HG02973 (cell line): ENCODE measurements at regions not wholly inside any gene's neighbourhood (a gene's known extent, or its start where the extent isn't known, plus 50 kb on each side); places are given as distances from the start of the nearest gene placed in this dataset.
"Not testable (repeated sequence)": the region's sequence is repeated elsewhere in the genome, so short reads cannot be mapped to it uniquely, and the experiment has no call there.

Source experiments
- ATAC-seq: cut with Tn5 transposase; IDR thresholded peaks from one replicate; pipeline ENCODE4 v1.9.1; 2021; ENCODE audit warnings: moderate library complexity; ENCODE audit not compliant: unreplicated experiment

DNA sequence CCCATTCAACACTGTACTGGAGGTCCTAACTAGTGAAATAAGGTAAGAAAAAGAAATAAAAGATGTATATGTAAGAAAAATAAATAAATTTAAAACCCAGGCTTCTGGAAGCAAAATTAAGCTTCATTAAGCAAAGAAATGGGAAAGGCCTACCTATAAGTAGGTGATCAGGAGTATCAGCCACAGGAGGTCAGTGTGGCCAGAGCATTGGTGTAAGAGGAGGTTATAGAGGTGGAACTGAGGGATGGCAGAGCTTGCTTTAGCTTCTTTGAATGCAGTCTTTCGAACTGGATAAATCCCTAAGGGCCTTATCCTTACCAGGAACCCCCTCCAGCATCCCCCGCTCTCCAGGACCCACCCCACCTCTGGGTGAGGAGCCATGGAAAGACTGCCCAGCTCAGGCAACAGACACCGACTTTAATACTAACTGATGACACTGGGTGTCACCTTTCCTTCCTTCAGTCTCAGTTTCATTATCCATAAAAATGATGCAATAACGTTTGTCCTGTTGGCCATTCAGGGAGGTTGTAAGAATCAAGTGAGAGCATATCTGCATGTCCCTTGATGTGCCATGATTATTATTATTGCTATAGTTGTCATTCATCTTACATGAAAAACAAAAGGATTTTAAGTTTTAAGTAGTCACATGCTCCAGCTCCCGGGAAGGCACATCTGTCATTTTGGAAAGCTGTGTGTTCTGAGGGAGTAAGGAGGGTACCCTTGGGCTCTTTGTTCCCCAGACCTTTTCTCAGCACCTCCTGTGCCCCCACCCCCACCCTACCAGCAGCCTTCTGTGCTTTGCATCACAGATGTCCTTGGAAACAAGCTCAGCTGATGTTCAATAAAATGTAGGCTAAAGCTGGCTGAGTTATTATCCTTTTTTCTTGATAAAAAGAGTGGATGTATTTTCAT is 50.8 kb upstream of the CTNNA1 start:
- ATAC-seq, result no peak

GRCh38 chr5:138701678-138702077 is 51.5 kb upstream of the CTNNA1 start:
- ATAC-seq, result no peak

DNA sequence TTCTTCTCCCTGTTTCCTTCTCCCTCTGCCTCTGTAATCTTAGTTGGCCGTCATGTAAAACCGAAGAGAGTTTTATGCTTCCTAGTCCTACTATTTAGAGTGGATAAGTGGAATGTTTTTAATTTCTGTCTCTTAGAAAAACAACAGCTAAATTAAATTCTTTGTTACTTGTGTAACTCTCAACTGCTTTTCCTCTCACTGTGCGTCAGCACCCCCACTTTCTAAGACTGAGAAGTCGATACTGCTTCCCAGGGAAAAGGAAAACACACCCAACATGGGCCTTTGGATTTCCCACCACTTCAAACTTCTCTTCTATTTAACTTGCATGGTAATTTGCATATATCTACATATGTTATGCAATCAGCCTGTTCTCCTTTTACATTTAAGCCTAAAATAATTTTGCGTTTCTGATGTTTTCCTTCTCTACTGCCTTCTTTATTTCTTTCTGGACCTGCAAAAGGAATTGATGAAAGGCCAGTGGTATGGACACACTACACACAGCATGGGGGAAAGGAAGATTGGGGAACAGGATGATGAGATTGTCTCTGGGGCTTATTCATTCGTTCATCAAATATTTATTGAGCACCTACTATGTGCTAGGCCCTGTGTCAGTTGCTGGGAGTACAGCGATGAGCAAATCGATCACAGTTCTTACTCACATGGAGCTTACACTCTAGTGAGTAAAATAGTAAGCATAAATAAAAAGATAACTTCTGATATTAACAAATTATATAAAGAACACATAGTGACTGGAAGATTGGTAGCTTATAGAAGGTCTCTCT is 52.5 kb upstream of the CTNNA1 start:
- ATAC-seq, result no peak

- no peak for ATAC-seq
These were observed 53.7 kb upstream of the CTNNA1 start for GRCh38 chr5:138699482-138699881.

DNA sequence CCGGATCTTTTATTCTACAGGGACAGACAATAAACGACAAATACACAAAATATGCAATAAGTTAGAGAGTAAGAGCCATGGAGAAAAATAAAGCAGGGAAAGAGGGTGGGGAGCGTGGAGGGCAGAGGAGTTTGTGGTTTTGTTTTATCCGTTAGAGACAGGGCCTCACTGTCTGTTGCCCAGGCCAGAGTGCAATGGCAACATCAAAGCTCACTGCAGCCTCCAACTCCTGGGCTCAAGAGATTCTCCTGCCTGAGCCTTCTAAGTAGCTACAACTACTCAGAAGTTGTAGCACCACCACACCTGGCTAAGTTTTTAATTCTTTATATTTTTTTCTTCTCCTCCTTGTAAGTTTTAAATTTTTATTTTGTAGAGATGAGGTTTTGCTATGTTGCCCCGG is 54.5 kb upstream of the CTNNA1 start:
- no peak for ATAC-seq

GRCh38 chr5:138697720-138698360 is 55.4 kb upstream of the CTNNA1 start:
- ATAC-seq, result no peak

DNA sequence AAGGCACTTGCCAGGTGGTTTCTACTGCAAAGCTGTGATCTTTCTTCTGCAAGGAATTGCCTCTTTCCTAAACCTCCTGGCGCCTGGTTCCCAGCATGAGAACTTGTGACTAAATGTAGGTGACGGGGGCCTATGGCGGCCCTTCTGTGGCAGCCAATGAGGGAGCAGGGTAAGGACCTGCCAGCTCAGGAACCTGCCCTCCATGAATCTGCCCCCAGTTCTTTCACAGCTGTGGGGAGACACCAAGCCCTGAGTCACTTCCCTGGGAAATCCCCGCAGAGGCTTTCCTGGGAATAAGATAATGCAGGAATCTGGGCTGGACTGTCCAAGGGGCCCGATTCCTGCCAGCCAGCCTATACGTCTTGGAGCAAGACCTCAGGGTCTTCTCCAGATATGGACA is 56.7 kb upstream of the CTNNA1 start:
- no peak for ATAC-seq

GRCh38 chr5:138695781-138696180 is 57.4 kb upstream of the CTNNA1 start:
- no peak for ATAC-seq

DNA sequence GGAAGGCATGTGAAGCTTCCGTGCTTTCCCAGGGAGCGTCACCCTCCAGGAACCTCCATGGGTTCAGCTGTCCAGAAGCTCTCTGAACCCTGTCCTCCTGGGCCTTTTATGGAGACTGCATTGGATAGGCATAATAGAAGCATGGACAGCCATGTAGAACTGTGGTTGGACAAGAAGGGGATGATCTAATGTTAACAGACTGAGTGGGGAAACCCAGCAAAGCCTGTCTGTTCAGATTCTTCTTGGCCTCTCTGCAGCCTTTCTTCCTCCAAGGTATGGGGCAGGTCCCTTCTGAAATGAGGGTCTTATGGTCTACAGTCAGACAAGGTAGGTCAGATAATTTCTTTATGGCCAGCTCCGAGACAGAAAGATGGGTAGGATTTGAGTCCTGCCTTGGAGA is 59.1 kb upstream of the CTNNA1 start:
- ATAC-seq, result no peak

DNA sequence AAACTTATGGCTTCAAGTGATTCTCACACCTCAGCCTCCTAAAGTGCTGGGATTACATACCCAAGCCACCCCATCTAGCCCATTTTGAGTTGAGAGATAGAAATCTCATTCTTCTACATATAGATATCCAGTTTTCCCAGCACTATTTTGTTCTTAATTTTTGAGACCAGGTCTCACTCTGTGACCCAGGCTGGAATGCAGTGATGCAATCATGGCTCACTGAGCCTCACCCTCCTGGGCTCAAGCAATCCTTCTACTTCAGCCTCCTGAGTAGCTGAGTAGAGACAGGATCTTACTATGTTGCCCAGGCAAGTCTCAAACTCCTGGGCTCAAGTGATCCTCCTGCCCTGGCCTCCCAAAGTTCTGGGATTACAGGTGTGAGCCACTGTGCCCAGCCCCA is 60.9 kb upstream of the CTNNA1 start:
- no peak for ATAC-seq

DNA sequence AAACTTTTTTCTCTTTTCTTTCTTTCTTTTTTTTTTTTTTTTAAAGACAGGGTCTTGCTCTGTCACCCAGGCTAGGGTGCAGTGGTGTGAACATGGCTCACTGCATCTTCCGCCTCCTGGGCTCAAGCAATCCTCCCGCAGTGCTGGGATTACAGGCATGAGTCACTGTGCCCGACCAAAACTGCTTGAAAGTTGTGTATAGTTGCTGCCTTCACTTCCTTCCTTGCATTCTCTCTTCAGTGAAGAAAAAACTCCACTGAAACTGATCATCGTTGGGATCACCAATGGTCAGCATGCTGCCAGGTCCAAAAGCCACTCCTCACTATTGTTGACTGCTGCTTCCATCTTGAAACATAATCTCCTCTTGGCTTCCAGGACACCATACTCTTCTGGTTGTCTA is 66.6 kb upstream of the CTNNA1 start:
- ATAC-seq, result no peak

- no peak for ATAC-seq
These were observed 68.0 kb upstream of the CTNNA1 start for GRCh38 chr5:138685193-138685745.

GRCh38 chr5:138682462-138682861 is 70.8 kb upstream of the CTNNA1 start:
- not testable (repeated sequence) for ATAC-seq

DNA sequence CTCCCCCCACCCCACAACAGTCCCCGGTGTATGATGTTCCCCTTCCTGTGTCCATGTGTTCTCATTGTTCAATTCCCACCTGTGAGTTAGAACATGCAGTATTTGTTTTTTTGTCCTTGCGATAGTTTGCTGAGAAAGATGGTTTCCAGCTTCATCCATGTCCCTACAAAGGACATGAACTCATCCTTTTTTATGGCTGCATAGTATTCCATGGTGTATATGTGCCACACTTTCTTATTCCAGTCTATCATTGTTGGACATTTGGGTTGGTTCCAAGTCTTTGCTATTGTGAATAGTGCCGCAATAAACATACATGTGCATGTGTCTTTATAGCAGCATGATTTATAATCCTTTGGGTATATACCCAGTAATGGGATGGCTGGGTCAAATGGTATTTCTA is 74.4 kb upstream of the CTNNA1 start:
- not testable (repeated sequence) for ATAC-seq

DNA sequence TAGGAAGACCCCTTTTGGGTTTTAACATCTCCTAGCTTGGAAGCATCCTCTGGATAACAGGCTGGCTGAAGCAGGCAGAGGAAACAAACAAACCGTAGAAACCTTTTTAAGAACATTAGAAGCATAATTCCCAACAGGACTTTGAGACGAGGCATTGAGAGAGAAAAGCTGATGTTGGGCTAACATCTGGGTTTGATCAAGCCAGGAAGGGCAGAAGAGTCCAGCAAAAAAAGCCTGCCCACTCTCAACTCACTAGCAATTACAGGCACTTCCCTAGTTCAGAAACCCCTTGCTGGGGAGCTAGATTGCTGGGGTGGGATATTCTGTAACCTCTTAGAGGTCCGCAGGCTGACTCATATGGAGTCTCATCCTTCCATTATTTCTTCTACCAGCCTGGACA is 75.4 kb upstream of the CTNNA1 start:
- no peak for ATAC-seq

DNA sequence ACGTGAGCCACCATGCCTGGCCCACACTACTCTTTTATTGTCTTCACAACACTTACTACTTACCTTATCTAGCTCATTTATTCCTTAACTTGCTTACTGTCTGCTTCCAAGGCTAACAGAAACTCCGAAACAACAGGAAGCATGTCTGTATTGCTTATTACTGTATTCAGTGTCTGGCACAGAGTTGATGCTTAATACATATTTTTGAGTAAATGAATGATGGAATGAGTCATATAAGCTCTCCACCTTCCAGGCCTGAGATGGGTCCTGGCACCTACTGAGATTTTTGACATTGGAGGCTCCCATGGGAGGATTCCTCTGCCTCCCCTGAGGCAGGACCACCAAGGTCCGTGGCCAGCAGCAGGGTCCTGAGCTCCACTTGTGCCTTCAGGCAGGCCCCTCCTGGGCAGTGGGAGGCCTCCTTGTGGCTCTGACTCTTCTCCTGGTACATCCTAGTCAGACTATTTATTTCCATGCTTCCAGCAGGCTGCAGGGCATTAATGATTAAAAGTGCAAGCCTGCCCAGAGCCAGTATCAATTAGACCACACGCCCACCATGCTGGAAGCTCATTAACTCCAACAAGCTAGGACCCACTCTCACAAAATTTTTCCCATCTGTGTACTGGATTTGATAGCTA is 76.5 kb upstream of the CTNNA1 start:
- ATAC-seq, result no peak

DNA sequence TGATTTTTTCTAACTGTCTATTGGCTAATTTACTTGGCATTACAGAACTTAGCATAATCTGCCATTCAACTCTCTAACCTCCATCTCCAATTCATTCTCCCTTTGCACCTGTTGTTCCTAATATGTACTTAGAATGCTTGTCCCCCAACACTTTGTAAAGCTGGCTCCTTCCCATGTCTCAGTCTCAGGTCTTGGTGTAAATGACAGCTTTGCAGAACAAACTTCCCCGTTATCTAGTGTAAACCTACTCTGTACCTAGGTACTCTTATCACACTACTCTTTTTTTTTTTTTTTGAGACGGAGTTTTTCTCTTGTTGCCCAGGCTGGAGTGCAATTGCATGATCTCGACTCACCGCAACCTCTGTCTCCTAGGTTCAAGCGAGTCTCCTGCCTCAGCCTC is 77.2 kb upstream of the CTNNA1 start:
- no peak for ATAC-seq

DNA sequence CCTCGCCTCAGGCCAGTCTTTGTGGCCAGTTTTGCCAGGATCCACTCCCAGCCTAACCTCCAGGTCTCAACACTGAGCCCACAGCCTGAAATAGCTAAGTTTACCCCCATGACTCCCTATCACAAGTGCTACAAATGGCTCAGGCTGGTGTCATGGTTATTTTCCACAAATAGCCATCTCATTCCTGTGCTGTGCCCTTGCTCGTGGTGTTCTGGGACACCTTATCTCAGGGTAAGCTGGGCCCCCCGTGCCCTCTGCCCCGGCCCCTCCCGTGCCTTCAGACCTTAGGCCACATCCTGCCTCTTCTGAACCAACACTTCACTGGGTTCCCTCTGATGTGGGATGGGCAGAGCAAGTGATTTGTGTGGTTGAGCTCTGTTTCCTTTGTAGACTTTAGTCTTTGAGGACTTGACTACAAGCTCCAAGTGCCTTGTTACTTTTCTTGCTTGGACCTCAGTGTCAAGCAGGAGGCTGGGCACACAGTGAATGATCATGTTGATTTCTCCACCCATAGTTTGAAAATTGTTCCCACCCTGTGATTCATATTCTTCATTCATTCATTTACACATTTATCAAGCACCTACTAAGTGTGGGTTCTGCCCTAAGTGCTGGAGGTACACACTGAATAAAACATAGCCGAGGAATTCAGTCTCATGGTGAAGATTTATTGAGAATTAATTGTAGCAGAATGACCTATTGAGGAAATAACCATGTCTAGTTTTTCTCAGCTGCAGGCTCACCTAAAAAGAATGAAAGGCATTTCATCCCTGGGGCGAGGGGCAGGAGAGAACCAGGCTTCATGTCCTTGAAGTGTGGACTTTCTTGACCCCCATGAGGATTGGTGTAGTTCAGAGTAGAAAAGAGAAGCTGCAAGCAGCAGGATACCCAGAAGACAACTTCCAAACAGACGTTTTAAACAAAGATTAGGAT is 84.5 kb upstream of the CTNNA1 start:
- no peak for ATAC-seq

DNA sequence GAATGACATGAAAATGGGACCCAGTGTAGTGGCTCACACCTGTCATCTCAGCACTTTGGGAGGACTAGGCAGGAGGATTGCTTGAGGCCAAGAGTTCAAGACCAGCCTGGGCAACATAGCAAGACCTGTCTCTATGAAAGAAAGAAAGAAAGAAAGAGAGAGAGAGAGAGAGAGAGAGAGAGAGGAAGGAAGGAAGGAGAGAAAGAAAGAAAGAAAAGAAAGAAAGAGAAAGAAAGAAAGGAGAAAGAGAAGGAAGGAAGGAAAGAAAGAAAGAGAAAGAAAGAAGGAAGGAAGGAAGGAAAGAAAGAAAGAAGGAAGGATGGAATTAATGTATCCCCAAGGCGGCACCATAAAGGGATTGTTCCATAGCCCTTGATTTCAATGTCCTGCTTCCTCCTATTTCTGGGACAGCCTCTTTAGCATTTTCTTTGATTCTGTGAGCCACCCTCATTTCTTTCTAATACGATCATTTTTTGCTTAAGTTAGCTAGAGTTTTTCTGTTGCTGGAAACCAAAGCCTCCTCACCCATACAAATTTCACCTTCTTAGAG is 85.4 kb upstream of the CTNNA1 start:
- ATAC-seq, result not testable (repeated sequence)
